Naive thymus-derived CD4-positive, alpha-beta T cell (primary cell): ENCODE measurements at regions not wholly inside any gene's neighbourhood (a gene's known extent, or its start where the extent isn't known, plus 50 kb on each side); places are given as distances from the start of the nearest gene placed in this dataset.

Experiments used
- ATAC-seq: fragments of 150-1000 bp; cut with Tn5 transposase; 2 replicates; pipeline ENCODE4 v1.10.0; 2021; ENCODE audit warnings: mild to moderate bottlenecking, moderate library complexity
- CTCF ChIA-PET: fragments of 350-600 bp; sonication (Branson Sonifier 250); formaldehyde crosslinking; loops from one replicate; lab custom pipeline; 2021; ENCODE audit warnings: antibody characterized with exemption; lab: Charles Lee
- POLR2A ChIA-PET: fragments of 350-600 bp; sonication (Branson Sonifier 250); formaldehyde crosslinking; loops from one replicate; lab custom pipeline; 2021; ENCODE audit warnings: antibody characterized with exemption, inconsistent platforms; lab: Charles Lee
- DNase-seq, 9 donors: peaks; one replicate each; pipeline versions ENCODE4 v3.0.0 to v3.0.0-alpha.2; 2020 to 2022; ENCODE audit warnings: mixed read lengths in 1 of 9
- H3K27ac ChIP-seq: one replicate; pipeline ENCODE4 v1.7.0; 2013; ENCODE audit warnings: mild to moderate bottlenecking, low read depth, low read length, moderate library complexity
- H3K27me3 ChIP-seq, 2 donors: one replicate each; pipeline ENCODE4 v1.7.0; 2013; ENCODE audit warnings: low read length in 2 of 2, mild to moderate bottlenecking in 2 of 2, moderate library complexity in 2 of 2; ENCODE audit not compliant: control insufficient read depth in 2 of 2, insufficient read depth in 2 of 2
- H3K36me3 ChIP-seq, 3 experiments: 1 replicate in 2 of 3; 2 replicates in 1 of 3; pipeline ENCODE4 v1.7.0; 2013; ENCODE audit warnings: low read length in 3 of 3, mild to moderate bottlenecking in 3 of 3, moderate library complexity in 1 of 3; ENCODE audit not compliant: insufficient read depth in 3 of 3, control insufficient read depth in 2 of 3
- H3K4me1 ChIP-seq, 2 donors: one replicate each; pipeline ENCODE4 v1.7.0; 2013; ENCODE audit warnings: low read length in 2 of 2, mild to moderate bottlenecking in 2 of 2, moderate library complexity in 1 of 2; ENCODE audit not compliant: control insufficient read depth in 2 of 2, insufficient read depth in 2 of 2
- H3K4me3 ChIP-seq: 2 replicates; pipeline ENCODE4 v1.7.0; 2013; ENCODE audit warnings: mild to moderate bottlenecking, low read length
- H3K9me3 ChIP-seq, 3 experiments: 1 replicate in 2 of 3; 2 replicates in 1 of 3; pipeline ENCODE4 v1.7.0; 2013; ENCODE audit warnings: low read length in 3 of 3; ENCODE audit not compliant: control insufficient read depth in 2 of 3
- H3K27ac Mint-ChIP-seq, 9 donors: one replicate each; pipeline ENCODE4 v1.8.0; 2020 to 2022; ENCODE audit warnings: mixed read lengths in 9 of 9, mild to moderate bottlenecking in 8 of 9, moderate library complexity in 5 of 9, inconsistent platforms in 2 of 9
- H3K27me3 Mint-ChIP-seq, 5 donors: one replicate each; pipeline ENCODE4 v1.8.0; 2021 to 2022; ENCODE audit warnings: mixed read lengths in 5 of 5, mild to moderate bottlenecking in 1 of 5
- H3K36me3 Mint-ChIP-seq, 5 donors: one replicate each; pipeline ENCODE4 v1.8.0; 2020 to 2022; ENCODE audit warnings: mixed read lengths in 5 of 5, mild to moderate bottlenecking in 3 of 5, inconsistent platforms in 1 of 5
- H3K4me1 Mint-ChIP-seq, 7 donors: one replicate each; pipeline ENCODE4 v1.8.0; 2020 to 2022; ENCODE audit warnings: mixed read lengths in 7 of 7, mild to moderate bottlenecking in 3 of 7, inconsistent platforms in 1 of 7
- H3K4me3 Mint-ChIP-seq, 10 donors: one replicate each; pipeline ENCODE4 v1.8.0; 2020 to 2022; ENCODE audit warnings: mild to moderate bottlenecking in 10 of 10, mixed read lengths in 10 of 10, moderate library complexity in 6 of 10, inconsistent platforms in 2 of 10
- H3K9me3 Mint-ChIP-seq, 11 donors: one replicate each; pipeline ENCODE4 v1.8.0; 2020 to 2022; ENCODE audit warnings: mixed read lengths in 11 of 11, mild to moderate bottlenecking in 4 of 11, inconsistent platforms in 1 of 11, moderate library complexity in 1 of 11
- intact Hi-C, 2 donors: fragments of 100-400 bp; cut with micrococcal nuclease; formaldehyde crosslinking; loops; one replicate each; pipeline ENCODE4 v1.15.1; 2023

DNA sequence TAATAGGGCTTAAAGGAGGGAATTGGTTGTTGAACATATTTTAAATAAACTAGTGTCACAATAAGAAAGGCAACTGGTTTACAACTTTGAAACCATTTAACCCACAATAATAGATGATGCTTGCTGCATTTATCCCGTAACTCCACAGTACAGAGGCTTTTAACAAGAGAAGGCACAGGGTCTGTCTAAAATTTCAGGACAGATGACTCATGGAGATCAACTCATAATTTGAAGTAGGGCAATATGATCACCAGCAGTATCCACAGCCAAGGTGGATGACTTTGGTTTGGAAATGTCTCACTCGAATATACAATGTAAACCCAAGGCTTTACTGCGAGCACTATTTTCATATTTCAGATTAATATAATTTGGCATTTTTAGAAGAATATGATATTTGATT lies 340.2 kb downstream of the LRIG3 start:
- POLR2A ChIA-PET, result no interaction called here

DNA sequence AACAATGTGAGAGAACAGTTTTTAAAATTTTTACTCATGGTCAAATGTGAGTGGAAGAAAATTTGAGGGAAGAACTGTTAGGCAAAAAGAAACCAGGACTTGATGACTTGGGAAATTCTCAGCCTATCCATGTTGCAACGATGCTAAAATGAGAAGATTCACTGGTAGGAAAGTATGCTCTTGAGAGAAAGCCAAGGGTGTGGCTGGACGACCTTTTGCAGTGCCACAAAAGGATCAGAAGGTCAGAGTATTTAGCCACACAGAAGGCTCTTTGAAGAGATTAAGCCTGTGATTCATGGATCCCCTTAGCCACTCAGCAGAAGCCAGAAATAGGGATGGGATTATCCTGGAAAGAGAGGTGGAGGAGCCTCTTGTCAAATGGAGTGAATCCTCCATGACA lies 336.8 kb downstream of the LRIG3 start:
- H3K4me1 ChIP-seq, result no peaks in the 10 kb centered on the region
- no peaks in the 10 kb centered on the region for H3K9me3 Mint-ChIP-seq
- H3K27ac ChIP-seq, result no peak overlapping the region
- CTCF ChIA-PET, result no interaction called here
- no peak overlapping the region for H3K4me3 ChIP-seq
- POLR2A ChIA-PET, result no interaction called here
- H3K36me3 Mint-ChIP-seq, result no peaks in the 10 kb centered on the region
- H3K36me3 ChIP-seq, result no peaks in the 10 kb centered on the region
- DNase-seq, result no peak
- ATAC-seq, result no peak
- H3K4me3 Mint-ChIP-seq, result no peak overlapping the region
- H3K27ac Mint-ChIP-seq, result no peak overlapping the region
- H3K4me1 Mint-ChIP-seq, result no peaks in the 10 kb centered on the region
- H3K27me3 Mint-ChIP-seq, result no peaks in the 10 kb centered on the region
- no peaks in the 10 kb centered on the region for H3K9me3 ChIP-seq
- H3K27me3 ChIP-seq, result no peaks in the 10 kb centered on the region
- intact Hi-C loops, result no loop called here

More for the DNA sequence above, 340.2 kb downstream of the LRIG3 start:
- CTCF ChIA-PET, result no interaction called here
- H3K36me3 ChIP-seq, result no peaks in the 10 kb centered on the region
- ATAC-seq (no peak), DNase-seq (no peak)
- Mint-ChIP-seq H3K27me3 (peaks cover 0 to 4% (median 0%) of the 10 kb centered on the region in 5 donors), H3K9me3 (peaks cover 0 to 3% (median 0%) of the 10 kb centered on the region in 11 donors), H3K27ac (no peak overlapping the region), H3K36me3 (no peaks in the 10 kb centered on the region), H3K4me3 (no peak overlapping the region), H3K4me1 (no peaks in the 10 kb centered on the region)
- no peak overlapping the region for H3K4me3 ChIP-seq
- intact Hi-C loops, result no loop called here
- no peak overlapping the region for H3K27ac ChIP-seq
- H3K4me1 ChIP-seq, result no peaks in the 10 kb centered on the region
- no peaks in the 10 kb centered on the region for H3K9me3 ChIP-seq
- H3K27me3 ChIP-seq, result no peaks in the 10 kb centered on the region

DNA sequence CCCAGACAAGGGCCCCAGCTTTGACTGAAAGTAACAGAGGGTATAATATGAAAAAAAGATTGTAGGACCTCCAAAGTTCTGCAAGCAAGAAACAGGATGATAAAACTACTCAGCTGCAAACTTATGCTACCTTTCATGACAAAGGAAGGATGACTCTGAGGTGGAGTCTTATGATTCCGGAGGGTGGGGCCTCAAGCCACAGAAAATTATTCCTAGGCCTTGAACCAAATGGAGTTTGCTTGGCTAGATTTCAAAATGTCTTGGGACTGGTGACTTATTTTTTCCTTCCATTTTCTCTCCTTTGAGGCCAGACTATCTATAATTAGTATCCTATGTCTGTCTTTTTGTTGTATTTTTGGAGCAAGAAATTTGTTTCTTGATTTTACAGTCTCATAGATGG lies 336.4 kb downstream of the LRIG3 start:
- CTCF ChIA-PET, result no interaction called here
- Mint-ChIP-seq H3K4me3 (no peak overlapping the region), H3K36me3 (no peaks in the 10 kb centered on the region), H3K9me3 (no peaks in the 10 kb centered on the region), H3K27me3 (no peaks in the 10 kb centered on the region), H3K27ac (no peak overlapping the region), H3K4me1 (no peaks in the 10 kb centered on the region)
- intact Hi-C loops, result no loop called here
- POLR2A ChIA-PET, result no interaction called here
- Histone ChIP-seq H3K4me3 (no peak overlapping the region), H3K27ac (no peak overlapping the region), H3K36me3 (no peaks in the 10 kb centered on the region), H3K4me1 (no peaks in the 10 kb centered on the region), H3K27me3 (no peaks in the 10 kb centered on the region), H3K9me3 (no peaks in the 10 kb centered on the region)
- DNase-seq (no peak), ATAC-seq (no peak)

DNA sequence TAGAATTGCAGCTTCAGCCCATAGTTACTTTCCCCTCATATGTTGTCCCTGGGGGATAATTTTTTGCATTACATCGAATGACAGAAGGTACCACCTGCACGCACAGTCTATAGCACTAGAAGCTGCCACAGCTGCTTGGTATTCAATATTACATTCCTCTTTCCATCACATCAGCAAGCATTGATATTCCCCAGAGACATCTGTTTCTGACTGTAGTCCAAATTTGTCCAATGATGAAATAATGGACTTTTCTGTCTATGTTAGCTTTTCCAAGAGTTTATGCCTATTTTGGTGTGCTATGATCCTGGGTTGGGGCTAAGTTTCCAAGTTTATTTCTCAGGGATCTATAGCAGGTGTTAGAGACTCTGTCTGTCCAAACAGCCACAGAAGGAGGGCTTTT lies 335.4 kb downstream of the LRIG3 start:
- Histone ChIP-seq H3K27me3 (no peaks in the 10 kb centered on the region), H3K4me3 (no peak overlapping the region), H3K36me3 (no peaks in the 10 kb centered on the region), H3K9me3 (no peaks in the 10 kb centered on the region), H3K4me1 (no peaks in the 10 kb centered on the region), H3K27ac (no peak overlapping the region)
- ATAC-seq (no peak), DNase-seq (no peak)
- Mint-ChIP-seq H3K4me3 (no peak overlapping the region), H3K27me3 (no peaks in the 10 kb centered on the region), H3K36me3 (no peaks in the 10 kb centered on the region), H3K27ac (no peak overlapping the region), H3K9me3 (no peaks in the 10 kb centered on the region), H3K4me1 (no peaks in the 10 kb centered on the region)
- POLR2A ChIA-PET, result interaction anchor here (0.6 kb wide), 1 partner anchor 133 kb away, joined by 3 read pairs; no protein-coding TSS in a partner anchor
- CTCF ChIA-PET, result no interaction called here
- intact Hi-C loops, result no loop called here

DNA sequence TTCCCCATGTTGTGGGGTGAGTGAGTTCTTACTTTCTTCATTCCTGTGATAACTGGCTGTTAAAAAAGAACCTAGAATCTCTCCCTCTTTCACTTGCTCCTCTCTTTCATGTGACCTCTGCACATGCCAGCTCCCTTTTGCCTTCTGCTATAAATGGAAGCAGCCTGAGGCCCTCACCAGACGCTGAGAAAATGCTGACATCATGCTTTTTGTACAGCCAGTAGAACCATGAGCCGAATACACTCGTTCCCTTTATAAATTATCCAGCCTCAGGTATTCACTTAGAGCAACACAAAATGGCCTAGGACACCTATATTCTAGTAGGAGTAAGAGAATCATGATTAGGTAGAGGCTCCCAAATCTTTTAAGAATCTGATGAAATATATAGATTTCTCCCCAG lies 333.5 kb downstream of the LRIG3 start:
- Histone ChIP-seq H3K9me3 (no peaks in the 10 kb centered on the region), H3K27me3 (no peaks in the 10 kb centered on the region), H3K4me1 (no peaks in the 10 kb centered on the region), H3K27ac (no peak overlapping the region), H3K36me3 (no peaks in the 10 kb centered on the region), H3K4me3 (no peak overlapping the region)
- DNase-seq (no peak), ATAC-seq (no peak)
- intact Hi-C loops, result no loop called here
- ChIA-PET POLR2A (no interaction called here), CTCF (no interaction called here)
- H3K27me3 Mint-ChIP-seq, result no peaks in the 10 kb centered on the region
- no peaks in the 10 kb centered on the region for H3K36me3 Mint-ChIP-seq
- no peaks in the 10 kb centered on the region for H3K4me1 Mint-ChIP-seq
- no peak overlapping the region for H3K4me3 Mint-ChIP-seq
- no peak overlapping the region for H3K27ac Mint-ChIP-seq
- H3K9me3 Mint-ChIP-seq, result no peaks in the 10 kb centered on the region

DNA sequence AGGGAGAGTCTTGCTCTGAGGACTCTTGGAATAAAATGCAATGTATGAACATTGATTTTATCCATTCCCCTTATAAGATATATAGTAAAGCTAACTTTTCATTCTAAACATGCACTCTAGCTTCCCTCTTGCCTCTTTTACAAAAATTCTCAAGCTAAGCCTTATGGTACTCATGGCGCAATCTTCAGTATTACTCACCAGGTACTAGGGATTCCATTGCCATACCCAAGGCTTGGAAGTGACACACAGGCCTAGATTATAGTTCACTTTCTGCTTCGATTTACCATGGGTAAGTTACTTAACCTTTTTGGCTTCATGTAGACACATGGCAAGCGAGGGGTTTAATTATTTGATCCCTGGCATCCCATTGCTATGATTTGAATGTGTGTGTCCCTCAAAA lies 331.5 kb downstream of the LRIG3 start:
- no peaks in the 10 kb centered on the region for H3K27me3 ChIP-seq
- no peak for ATAC-seq
- DNase-seq, result no peak
- CTCF ChIA-PET, result no interaction called here
- H3K9me3 ChIP-seq, result no peaks in the 10 kb centered on the region
- POLR2A ChIA-PET, result no interaction called here
- Mint-ChIP-seq H3K27me3 (no peaks in the 10 kb centered on the region), H3K4me1 (no peaks in the 10 kb centered on the region), H3K27ac (no peak overlapping the region), H3K4me3 (no peak overlapping the region), H3K9me3 (no peaks in the 10 kb centered on the region), H3K36me3 (no peaks in the 10 kb centered on the region)
- no peak overlapping the region for H3K27ac ChIP-seq
- intact Hi-C loops, result no loop called here
- no peak overlapping the region for H3K4me3 ChIP-seq
- H3K4me1 ChIP-seq, result no peaks in the 10 kb centered on the region
- H3K36me3 ChIP-seq, result no peaks in the 10 kb centered on the region

DNA sequence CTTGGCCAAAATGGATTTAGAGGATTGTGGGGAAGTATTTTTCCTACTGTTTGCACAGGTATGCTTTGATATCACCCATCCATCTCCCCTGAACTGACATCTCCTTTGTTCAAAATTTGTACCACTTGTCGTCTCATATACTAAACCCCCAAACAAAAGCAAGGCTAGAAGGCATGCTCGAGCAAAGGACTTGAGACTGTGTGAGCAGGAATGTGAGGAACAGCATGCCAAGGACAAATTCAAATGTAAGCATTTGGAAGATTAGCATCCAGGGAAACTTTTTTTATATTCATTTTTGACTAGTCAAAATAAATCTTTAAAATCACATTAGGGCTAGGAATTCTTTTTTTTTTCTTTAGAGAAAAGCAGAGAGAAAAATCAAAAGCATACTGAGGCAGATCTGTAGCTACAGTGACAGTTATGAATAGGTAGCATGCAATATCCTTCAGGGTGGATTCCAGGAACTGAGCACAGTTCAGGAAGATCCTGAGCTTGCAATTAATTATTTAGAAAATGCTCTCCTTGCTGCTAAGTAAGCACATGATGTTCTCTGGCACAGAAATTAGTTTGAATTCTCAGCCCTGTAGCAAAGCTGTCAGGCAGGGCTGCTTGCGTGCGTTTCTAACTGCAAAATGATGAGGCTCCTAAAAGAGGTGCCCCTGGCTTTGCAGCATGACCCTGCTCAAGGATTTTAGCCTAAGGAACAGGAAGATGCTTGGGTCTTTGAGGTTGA lies 327.7 kb downstream of the LRIG3 start:
- Histone ChIP-seq H3K9me3 (no peaks in the 10 kb centered on the region), H3K4me3 (no peak overlapping the region), H3K27ac (no peak overlapping the region), H3K27me3 (no peaks in the 10 kb centered on the region), H3K36me3 (no peaks in the 10 kb centered on the region), H3K4me1 (no peaks in the 10 kb centered on the region)
- H3K4me3 Mint-ChIP-seq, result no peak overlapping the region
- ChIA-PET POLR2A (no interaction called here), CTCF (no interaction called here)
- no peak for ATAC-seq
- intact Hi-C loops, result no loop called here
- H3K27me3 Mint-ChIP-seq, result peaks cover 0 to 4% (median 0%) of the 10 kb centered on the region in 5 donors
- DNase-seq, result no peak
- no peak overlapping the region for H3K27ac Mint-ChIP-seq
- no peaks in the 10 kb centered on the region for H3K36me3 Mint-ChIP-seq
- peaks cover 0 to 2% (median 0%) of the 10 kb centered on the region in 11 donors for H3K9me3 Mint-ChIP-seq
- H3K4me1 Mint-ChIP-seq, result no peaks in the 10 kb centered on the region
